HG03103 (cell line): ENCODE measurements at regions not wholly inside any gene's neighbourhood (a gene's known extent, or its start where the extent isn't known, plus 50 kb on each side); places are given as distances from the start of the nearest gene placed in this dataset.

Experiments
- ATAC-seq: cut with Tn5 transposase; IDR thresholded peaks from one replicate; pipeline ENCODE4 v1.9.1; 2021; ENCODE audit warnings: low read depth; ENCODE audit not compliant: unreplicated experiment

GRCh38 chr3:17967111-17967510 is 224.7 kb upstream of the TBC1D5 start:
- no peak for ATAC-seq

GRCh38 chr3:17965331-17965730 is 222.9 kb upstream of the TBC1D5 start:
- no peak for ATAC-seq

DNA sequence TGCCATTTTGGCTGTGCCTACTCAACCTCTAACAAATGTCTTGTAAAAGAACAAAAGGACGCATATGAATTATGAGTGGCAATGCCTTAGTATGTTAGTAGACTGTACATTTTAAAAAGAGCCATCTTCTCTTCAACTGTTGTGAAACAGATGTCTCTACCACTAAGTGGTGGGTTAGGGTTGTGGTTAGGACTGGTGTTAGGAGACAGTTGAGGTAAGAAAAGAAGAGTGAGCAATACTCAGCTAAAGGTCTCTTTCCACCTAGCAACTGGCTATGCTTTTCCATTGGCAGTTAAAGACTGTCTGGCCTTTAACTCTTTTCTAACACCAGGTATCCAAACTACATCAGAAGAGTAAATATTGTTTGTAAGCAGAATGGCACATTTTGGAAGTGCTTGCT is 221.7 kb upstream of the TBC1D5 start:
- no peak for ATAC-seq

- ATAC-seq = no peak
Measured at GRCh38 chr3:17955411-17955810, 213.0 kb upstream of the TBC1D5 start.

DNA sequence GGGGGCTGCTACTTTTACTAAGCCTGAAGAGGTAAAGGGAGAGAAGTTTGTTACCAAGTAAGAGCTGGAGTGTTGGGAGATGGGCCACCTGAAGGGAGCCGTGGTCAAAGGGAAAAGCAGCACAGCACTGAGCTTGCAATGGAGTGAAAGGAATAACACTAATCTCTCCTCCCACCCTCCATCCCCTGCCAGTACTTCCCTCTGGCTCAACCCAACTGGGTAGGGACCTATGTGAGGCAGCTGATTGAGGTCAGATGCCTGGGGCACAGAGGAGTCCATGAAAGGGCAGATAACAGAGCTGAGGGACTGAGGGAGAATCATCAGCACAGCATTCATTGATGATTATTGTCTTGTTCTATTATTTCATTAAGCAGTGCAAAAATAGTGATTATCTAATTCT is 212.4 kb upstream of the TBC1D5 start:
- no peak for ATAC-seq

DNA sequence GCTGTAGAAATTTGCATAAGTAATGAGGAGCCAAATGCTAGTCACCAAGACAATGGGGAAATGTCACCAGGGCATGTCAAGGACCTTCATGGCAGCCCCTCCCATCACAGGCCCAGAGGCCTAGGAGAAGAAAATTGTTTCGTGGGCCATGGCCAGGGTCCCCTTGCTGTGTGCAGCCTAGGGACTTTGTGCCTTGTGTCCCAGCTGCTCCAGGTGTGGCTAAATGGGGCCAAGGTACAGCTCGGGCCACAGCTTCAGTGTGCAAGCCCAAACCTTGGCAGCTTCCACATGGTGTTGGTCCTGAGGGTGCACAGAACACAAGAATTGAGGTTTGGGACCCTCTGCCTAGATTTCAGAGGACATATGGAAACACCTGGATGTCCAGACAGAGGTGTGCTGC is 208.8 kb upstream of the TBC1D5 start:
- ATAC-seq = no peak

- no peak for ATAC-seq
Measured at GRCh38 chr3:17949101-17949500, 206.7 kb upstream of the TBC1D5 start.

DNA sequence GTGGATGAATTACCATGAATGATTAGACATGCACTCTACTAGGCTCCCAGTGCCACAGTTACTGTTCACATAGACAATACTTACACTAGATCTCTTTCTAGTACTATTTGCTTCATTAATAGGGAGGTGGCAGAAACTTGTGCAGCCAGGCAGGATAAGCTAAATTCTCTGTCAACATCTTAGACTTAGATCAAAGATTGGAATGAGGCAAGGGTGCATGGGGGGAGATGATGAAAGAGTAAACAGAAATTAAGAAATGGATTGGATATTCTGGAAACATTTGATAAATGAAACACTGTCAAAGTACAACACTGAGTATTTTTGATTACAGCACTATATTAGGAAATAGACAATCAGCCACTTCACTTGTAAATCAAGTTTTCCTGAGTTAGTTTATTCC is 205.4 kb upstream of the TBC1D5 start:
- no peak for ATAC-seq

DNA sequence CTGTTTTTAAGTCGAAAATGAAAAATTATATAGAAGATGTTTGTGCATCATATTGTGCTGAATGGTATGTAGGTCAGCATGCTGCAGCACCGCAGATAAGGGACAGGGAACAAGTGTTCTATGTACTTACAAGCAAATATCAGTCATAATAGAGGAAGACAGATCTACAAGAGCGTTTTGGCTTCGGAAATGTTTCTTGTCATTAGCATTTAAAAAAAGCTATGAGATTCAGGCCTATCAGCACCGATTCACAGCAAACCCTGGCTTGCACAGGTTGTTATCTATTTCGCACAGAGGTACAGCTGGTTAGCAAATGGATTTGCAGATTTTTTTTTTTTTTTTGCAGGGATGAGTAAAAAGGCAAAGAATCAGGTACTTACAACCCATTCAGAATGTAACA is 204.2 kb upstream of the TBC1D5 start:
- no peak for ATAC-seq

- ATAC-seq = no peak
Measured at GRCh38 chr3:17945799-17946399, 203.5 kb upstream of the TBC1D5 start.

GRCh38 chr3:17945018-17945798 is 202.8 kb upstream of the TBC1D5 start:
- ATAC-seq = no peak

- ATAC-seq = no peak
Measured at GRCh38 chr3:17942856-17943255, 200.4 kb upstream of the TBC1D5 start.

- no peak for ATAC-seq
Measured at GRCh38 chr3:17941766-17942165, 199.3 kb upstream of the TBC1D5 start.

DNA sequence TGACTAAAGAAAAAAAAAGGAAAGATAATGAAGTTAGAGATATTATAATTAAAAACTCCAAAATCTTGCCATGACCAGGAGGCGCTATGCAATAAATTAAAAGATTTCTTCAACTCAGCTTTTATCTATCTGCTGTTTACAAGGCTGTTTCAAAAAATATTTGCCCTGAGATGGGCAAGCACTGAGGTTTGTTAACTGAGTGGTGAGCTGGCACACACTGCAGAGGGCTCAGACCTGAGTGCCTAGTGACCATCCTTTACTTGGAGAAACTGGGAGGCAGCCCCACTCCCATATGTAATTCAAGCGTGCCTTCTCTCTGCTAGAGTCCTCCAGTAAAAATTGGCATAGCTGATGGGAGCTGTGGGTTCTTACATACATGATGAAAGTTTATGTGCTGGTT is 198.7 kb upstream of the TBC1D5 start:
- no peak for ATAC-seq

DNA sequence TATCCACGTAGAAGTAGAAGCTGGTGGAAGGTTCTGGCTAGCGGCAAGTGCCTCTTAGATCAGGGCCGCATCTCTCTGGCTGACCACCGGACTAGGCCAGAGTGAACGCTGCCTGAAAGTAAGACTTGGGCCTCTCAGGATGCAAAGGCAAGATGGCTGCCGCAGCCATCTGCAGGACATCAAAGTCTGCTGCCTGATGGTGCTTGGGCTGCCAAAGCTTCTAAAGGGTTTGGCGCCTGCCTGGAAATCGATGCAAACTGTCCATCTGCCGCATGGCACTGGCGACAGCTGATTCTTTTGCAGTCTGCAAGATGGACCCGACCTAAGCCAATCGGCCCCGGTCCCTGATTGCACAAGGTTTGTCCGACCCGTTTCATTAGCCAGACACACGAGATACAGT is 196.7 kb upstream of the TBC1D5 start:
- no peak for ATAC-seq

GRCh38 chr3:17938313-17938712 is 195.9 kb upstream of the TBC1D5 start:
- ATAC-seq = no peak

GRCh38 chr3:17936736-17937480 is 194.5 kb upstream of the TBC1D5 start:
- ATAC-seq = no peak

GRCh38 chr3:17935222-17935621 is 192.8 kb upstream of the TBC1D5 start:
- no peak for ATAC-seq

- no peak for ATAC-seq
Measured at GRCh38 chr3:17932136-17932771, 189.8 kb upstream of the TBC1D5 start.

GRCh38 chr3:17931131-17931530 is 188.7 kb upstream of the TBC1D5 start:
- ATAC-seq = no peak

DNA sequence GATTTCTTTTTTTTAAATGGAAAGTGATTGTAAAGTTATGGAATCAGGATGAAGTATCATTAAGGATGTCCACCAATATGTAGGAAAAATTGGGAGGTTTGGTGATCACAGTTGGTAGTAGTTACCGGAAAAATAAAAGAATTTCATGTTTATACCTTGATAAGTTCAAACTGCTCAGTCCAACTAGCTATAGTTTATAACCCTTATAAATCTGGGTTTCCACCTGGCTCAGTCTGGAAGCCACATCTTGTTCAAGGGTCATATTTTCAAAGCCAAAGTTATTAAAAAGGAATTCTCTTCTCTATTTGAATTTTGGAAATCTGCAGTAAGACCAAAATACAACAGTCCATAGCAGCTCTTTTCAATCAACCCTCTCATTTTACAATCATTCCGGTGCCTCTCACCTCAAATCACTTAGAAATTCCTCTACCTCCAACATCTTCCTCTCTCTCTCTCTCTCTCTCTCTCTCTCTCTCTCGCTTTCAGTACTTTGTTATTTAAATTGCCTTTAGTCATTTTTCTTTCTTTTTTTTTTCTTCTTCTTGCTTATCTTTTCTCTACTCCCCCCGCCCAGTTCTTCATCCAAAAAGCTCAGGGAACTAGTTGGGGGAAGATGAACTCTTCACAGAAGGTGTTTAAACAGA is 186.2 kb upstream of the TBC1D5 start:
- no peak for ATAC-seq
